ENCODE measurements at regions not wholly inside any gene's neighbourhood (a gene's known extent, or its start where the extent isn't known, plus 50 kb on each side); places are given as distances from the start of the nearest gene placed in this dataset.

GRCh38 chr13:47656651-47657050 is 344.4 kb downstream of the SUCLA2 start:
- ChIA-PET CTCF (no interaction called here), POLR2A (no interaction called here)
- H3K36me3 ChIP-seq (ENCODE audit: control insufficient read depth in 2 of 2, insufficient read depth in 1 of 2, low read length in 2 of 2), result no peaks in the 10 kb centered on the region
- H3K9me3 ChIP-seq (ENCODE audit: control insufficient read depth, insufficient read depth, low read depth, low read length), result no peaks in the 10 kb centered on the region
- H3K27ac ChIP-seq (ENCODE audit: extremely low read depth, low read depth, low read length), result no peak overlapping the region
- H3K4me3 ChIP-seq (ENCODE audit: low read depth, low read length), result no peak overlapping the region
- H3K4me1 ChIP-seq (ENCODE audit: control insufficient read depth, insufficient read depth, low read length), result no peaks in the 10 kb centered on the region
- TF ChIP-seq PRDM2 (tag by site-specific recombination; IDR thresholded peaks at IDR 0.05; ENCODE audit: borderline replicate concordance) (no peak), MEIS1 (CRISPR knock-in tag; IDR thresholded peaks at IDR 0.05; ENCODE audit: borderline replicate concordance) (no peak), EGR2 (tag by site-specific recombination; IDR thresholded peaks at IDR 0.05; ENCODE audit: low read depth) (no peak), ZNF747 (tag by site-specific recombination; IDR thresholded peaks at IDR 0.05) (no peak), ZNF704 (tag by site-specific recombination; IDR thresholded peaks at IDR 0.05) (no peak), ZNF157 (tag by site-specific recombination; IDR thresholded peaks at IDR 0.05) (no peak), ZNF510 (tag by site-specific recombination; IDR thresholded peaks at IDR 0.05; ENCODE audit: insufficient replicate concordance) (no peak), ZNF19 (tag by site-specific recombination; IDR thresholded peaks at IDR 0.05; ENCODE audit: low read depth) (no peak), ZNF596 (tag by site-specific recombination; IDR thresholded peaks at IDR 0.05) (no peak), ZNF146 (tag by site-specific recombination; IDR thresholded peaks at IDR 0.05) (no peak), ZNF174 (tag by site-specific recombination; IDR thresholded peaks at IDR 0.05) (no peak), ZNF133 (tag by site-specific recombination; IDR thresholded peaks at IDR 0.05) (no peak)

GRCh38 chr13:47650209-47650608 is 350.9 kb downstream of the SUCLA2 start:
- H3K4me1 ChIP-seq (ENCODE audit: control insufficient read depth, insufficient read depth, low read length), result no peaks in the 10 kb centered on the region
- no peak overlapping the region for H3K27ac ChIP-seq (ENCODE audit: extremely low read depth, low read depth, low read length)
- ChIA-PET CTCF (no interaction called here), POLR2A (no interaction called here)
- TF ChIP-seq TSHZ1 (tag by site-specific recombination; IDR thresholded peaks at IDR 0.05; ENCODE audit: borderline replicate concordance) (no peak), OSR2 (tag by site-specific recombination; IDR thresholded peaks at IDR 0.05) (no peak), ZNF560 (tag by site-specific recombination; IDR thresholded peaks at IDR 0.05; ENCODE audit: borderline replicate concordance) (no peak), ZNF785 (tag by site-specific recombination; IDR thresholded peaks at IDR 0.05) (no peak), PATZ1 (tag by site-specific recombination; IDR thresholded peaks at IDR 0.05) (no peak), SP7 (tag by site-specific recombination; IDR thresholded peaks at IDR 0.05) (no peak), SP2 (tag by site-specific recombination; IDR thresholded peaks at IDR 0.05) (no peak), RBAK (tag by site-specific recombination; IDR thresholded peaks at IDR 0.05) (no peak), AEBP2 (tag by site-specific recombination; IDR thresholded peaks at IDR 0.05; ENCODE audit: borderline replicate concordance) (no peak)
- no peak overlapping the region for H3K4me3 ChIP-seq (ENCODE audit: low read depth, low read length)
- H3K9me3 ChIP-seq (ENCODE audit: control insufficient read depth, insufficient read depth, low read depth, low read length), result no peaks in the 10 kb centered on the region
- H3K36me3 ChIP-seq (ENCODE audit: control insufficient read depth in 2 of 2, insufficient read depth in 1 of 2, low read length in 2 of 2), result no peaks in the 10 kb centered on the region
